ENCODE measurements at regions not wholly inside any gene's neighbourhood (a gene's known extent, or its start where the extent isn't known, plus 50 kb on each side); places are given as distances from the start of the nearest gene placed in this dataset.
"Not testable (repeated sequence)": the region's sequence is repeated elsewhere in the genome, so short reads cannot be mapped to it uniquely, and the experiment has no call there.

DNA sequence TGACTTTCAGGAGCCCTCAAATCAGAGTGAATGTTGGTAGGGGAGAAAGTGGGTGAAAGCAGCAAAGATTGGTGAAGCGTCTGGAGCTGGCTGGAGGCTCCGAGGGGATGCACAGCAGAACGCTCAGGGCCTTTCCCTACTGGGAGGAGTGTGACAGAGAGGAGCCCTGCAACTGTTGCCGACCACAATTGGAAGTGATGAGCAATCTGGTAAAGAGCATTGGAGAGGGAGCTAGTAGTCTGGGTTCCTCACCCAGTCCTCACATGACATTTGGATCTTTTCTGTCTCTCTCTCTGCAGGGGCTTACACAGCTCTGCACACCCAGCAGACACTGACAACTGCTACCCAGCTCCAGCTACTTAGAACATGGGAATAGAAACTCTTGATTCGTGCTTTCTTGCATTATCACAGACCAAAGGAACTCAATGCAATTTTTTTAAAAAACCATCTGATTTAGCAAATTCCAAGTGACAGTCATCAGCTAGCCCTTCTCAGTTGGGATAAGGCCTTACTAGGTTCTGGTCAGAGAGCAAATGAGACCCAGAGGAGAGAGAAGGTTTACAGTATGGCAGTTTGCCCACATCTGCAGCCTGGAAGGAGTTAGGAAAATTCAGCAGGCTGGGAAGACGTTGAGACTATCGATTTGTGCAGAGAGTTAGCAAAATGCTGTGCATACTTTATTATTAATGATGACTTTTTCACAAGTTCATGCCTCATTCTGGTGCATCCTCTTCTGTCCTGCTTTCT lies 278.0 kb upstream of the PLET1 start:
- ChIA-PET RAD21 (ENCODE audit: low non-redundant PET in 1 of 2, low total read pairs in 2 of 2, uncharacterized antibody in 2 of 2, unreplicated experiment in 2 of 2) (no interaction called here), POLR2A (no interaction called here), CTCF (no interaction called here)
- ATAC-seq (no peak), DNase-seq (ENCODE audit: low read depth, low spot score) (no peak)
- no peak overlapping the region for H3K9ac ChIP-seq (ENCODE audit: low read length)
- no peak overlapping the region for H2AFZ ChIP-seq (ENCODE audit: low read depth, low read length, poor library complexity, severe bottlenecking)
- no peak overlapping the region for H3K27ac ChIP-seq (ENCODE audit: low read depth, low read length)
- TF ChIP-seq RAD21 (IDR thresholded peaks at IDR 0.05; ENCODE audit: low read depth) (no peak), EZH2phosphoT487 (IDR thresholded peaks at IDR 0.05; ENCODE audit: borderline replicate concordance) (no peak)
- TF ChIP-seq, protein P1, sequence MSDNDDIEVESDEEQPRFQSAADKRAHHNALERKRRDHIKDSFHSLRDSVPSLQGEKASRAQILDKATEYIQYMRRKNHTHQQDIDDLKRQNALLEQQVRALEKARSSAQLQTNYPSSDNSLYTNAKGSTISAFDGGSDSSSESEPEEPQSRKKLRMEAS (IDR thresholded peaks at IDR 0.05): no peak
- H3K9me3 ChIP-seq (ENCODE audit: control insufficient read depth in 1 of 2, insufficient read depth in 1 of 2, low read depth in 1 of 2, low read length in 2 of 2): no peaks in the 10 kb centered on the region
- H3K9me2 ChIP-seq (ENCODE audit: insufficient read depth): no peaks in the 10 kb centered on the region
- no peak overlapping the region for H3K4me3 ChIP-seq (replicated peaks in 1 of 2; ENCODE audit: low read depth in 1 of 2, low read length in 2 of 2)
- no peaks in the 10 kb centered on the region for H3K4me1 ChIP-seq (ENCODE audit: control insufficient read depth in 1 of 2, insufficient read depth in 2 of 2, low read length in 2 of 2)
- no peaks in the 10 kb centered on the region for H3K79me2 ChIP-seq (ENCODE audit: insufficient read depth, low read length)
- BruUV-seq (replicated peaks): no TSS peak
- H3K27me3 ChIP-seq (ENCODE audit: insufficient read depth, low read length): peaks cover 56% of the 10 kb centered on the region
- no peaks in the 10 kb centered on the region for H4K20me1 ChIP-seq (ENCODE audit: insufficient read depth)
- intact Hi-C loops (cut with micrococcal nuclease): no loop called here
- no peak overlapping the region for H3K4me2 ChIP-seq (ENCODE audit: low read length)
- no peaks in the 10 kb centered on the region for H3K36me3 ChIP-seq (ENCODE audit: control insufficient read depth in 1 of 2, insufficient read depth in 2 of 2, low read length in 2 of 2)

DNA sequence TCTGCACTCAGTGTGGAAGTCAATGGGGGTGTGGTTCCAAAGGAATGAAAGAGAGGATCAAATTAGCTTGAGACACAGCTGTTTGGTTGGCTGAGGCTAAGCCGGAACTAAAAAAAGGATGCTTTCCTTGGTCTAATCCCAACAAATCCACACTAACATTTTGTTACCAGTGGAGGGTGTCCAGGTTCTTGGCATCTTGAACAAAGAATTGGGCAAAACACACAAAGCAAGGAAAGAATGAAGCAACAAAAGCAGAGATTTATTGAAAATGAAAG lies 278.6 kb upstream of the PLET1 start:
- DNase-seq (ENCODE audit: low read depth, low spot score); intact Hi-C loops (cut with micrococcal nuclease); ATAC-seq; H2AFZ ChIP-seq (ENCODE audit: low read depth, low read length, poor library complexity, severe bottlenecking); BruUV-seq (replicated peaks); H3K36me3 ChIP-seq (ENCODE audit: control insufficient read depth in 1 of 2, insufficient read depth in 2 of 2, low read length in 2 of 2); POLR2A ChIA-PET; RAD21 ChIA-PET (ENCODE audit: low non-redundant PET in 1 of 2, low total read pairs in 2 of 2, uncharacterized antibody in 2 of 2, unreplicated experiment in 2 of 2); CTCF ChIA-PET; H3K9me2 ChIP-seq (ENCODE audit: insufficient read depth); H3K79me2 ChIP-seq (ENCODE audit: insufficient read depth, low read length); H4K20me1 ChIP-seq (ENCODE audit: insufficient read depth); H3K9me3 ChIP-seq (ENCODE audit: control insufficient read depth in 1 of 2, insufficient read depth in 1 of 2, low read depth in 1 of 2, low read length in 2 of 2); H3K9ac ChIP-seq (ENCODE audit: low read length); H3K4me3 ChIP-seq (replicated peaks in 1 of 2; ENCODE audit: low read depth in 1 of 2, low read length in 2 of 2); H3K27ac ChIP-seq (ENCODE audit: low read depth, low read length); H3K4me2 ChIP-seq (ENCODE audit: low read length); H3K4me1 ChIP-seq (ENCODE audit: control insufficient read depth in 1 of 2, insufficient read depth in 2 of 2, low read length in 2 of 2): not testable (repeated sequence)
- peaks cover 56% of the 10 kb centered on the region for H3K27me3 ChIP-seq (ENCODE audit: insufficient read depth, low read length)

All from HCT116 (cell line).